Hematopoietic multipotent progenitor cell treated with erythropoietin and hydrocortisone succinate and interleukin-3 and kit ligand, for 8 days (in vitro differentiated cells): ENCODE measurements at regions not wholly inside any gene's neighbourhood (a gene's known extent, or its start where the extent isn't known, plus 50 kb on each side); places are given as distances from the start of the nearest gene placed in this dataset.
"Not testable (repeated sequence)": the region's sequence is repeated elsewhere in the genome, so short reads cannot be mapped to it uniquely, and the experiment has no call there.

Source experiments
- DNase-seq: peaks from one replicate; pipeline ENCODE4 v3.0.0-alpha.2; 2015

- no peak for DNase-seq
Measured at GRCh38 chr6:112665114-112665513, 318.0 kb downstream of the RFPL4B start.

GRCh38 chr6:112665815-112666214, 318.7 kb downstream of the RFPL4B start:
- DNase-seq, result no peak

- no peak for DNase-seq
Measured at GRCh38 chr6:112667427-112667826, 320.3 kb downstream of the RFPL4B start.

- no peak for DNase-seq
Measured at GRCh38 chr6:112680091-112680490, 333.0 kb downstream of the RFPL4B start.

- DNase-seq, result no peak
Measured at GRCh38 chr6:112682071-112682470, 334.9 kb downstream of the RFPL4B start.

GRCh38 chr6:112683106-112683505, 336.0 kb downstream of the RFPL4B start:
- DNase-seq, result no peak

- DNase-seq, result no peak
Measured at GRCh38 chr6:112683926-112684325, 336.8 kb downstream of the RFPL4B start.

GRCh38 chr6:112685521-112686220, 338.5 kb downstream of the RFPL4B start:
- not testable (repeated sequence) for DNase-seq

GRCh38 chr6:112688487-112689165, 341.5 kb downstream of the RFPL4B start:
- not testable (repeated sequence) for DNase-seq

- DNase-seq, result not testable (repeated sequence)
Measured at GRCh38 chr6:112689183-112689858, 342.2 kb downstream of the RFPL4B start.

GRCh38 chr6:112690497-112691202, 343.5 kb downstream of the RFPL4B start:
- no peak for DNase-seq

- DNase-seq, result no peak
Measured at GRCh38 chr6:112691289-112691688, 344.2 kb downstream of the RFPL4B start.

- DNase-seq, result no peak
Measured at GRCh38 chr6:112695001-112695400, 347.9 kb downstream of the RFPL4B start.

- no peak for DNase-seq
Measured at GRCh38 chr6:112697265-112697664, 350.1 kb downstream of the RFPL4B start.

- no peak for DNase-seq
Measured at GRCh38 chr6:112701201-112701600, 354.1 kb downstream of the RFPL4B start.

GRCh38 chr6:112710710-112711109, 363.6 kb downstream of the RFPL4B start:
- DNase-seq, result no peak

- DNase-seq, result no peak
Measured at GRCh38 chr6:112713402-112713801, 366.3 kb downstream of the RFPL4B start.

GRCh38 chr6:112717401-112717800, 370.3 kb downstream of the RFPL4B start:
- no peak for DNase-seq

- no peak for DNase-seq
Measured at GRCh38 chr6:112717856-112718255, 370.7 kb downstream of the RFPL4B start.

- no peak for DNase-seq
Measured at GRCh38 chr6:112725541-112726085, 378.5 kb downstream of the RFPL4B start.

- no peak for DNase-seq
Measured at GRCh38 chr6:112735129-112735528, 388.0 kb downstream of the RFPL4B start.

- DNase-seq, result no peak
Measured at GRCh38 chr6:112739766-112740165, 392.6 kb downstream of the RFPL4B start.

- DNase-seq, result no peak
Measured at GRCh38 chr6:112743323-112743722, 396.2 kb downstream of the RFPL4B start.
